T-helper 2 cell treated with Interferon-gamma antibody and Interleukin-4, amounts not matched to agents 100 ng/mL and 5 ng/mL, for 36 hours (primary cell): ENCODE measurements at regions not wholly inside any gene's neighbourhood (a gene's known extent, or its start where the extent isn't known, plus 50 kb on each side); places are given as distances from the start of the nearest gene placed in this dataset.
"Not testable (repeated sequence)": the region's sequence is repeated elsewhere in the genome, so short reads cannot be mapped to it uniquely, and the experiment has no call there.

Experiments
- intact Hi-C: fragments of 100-400 bp; cut with micrococcal nuclease; formaldehyde crosslinking; loops from one replicate; pipeline ENCODE4 v1.15.1; 2023

DNA sequence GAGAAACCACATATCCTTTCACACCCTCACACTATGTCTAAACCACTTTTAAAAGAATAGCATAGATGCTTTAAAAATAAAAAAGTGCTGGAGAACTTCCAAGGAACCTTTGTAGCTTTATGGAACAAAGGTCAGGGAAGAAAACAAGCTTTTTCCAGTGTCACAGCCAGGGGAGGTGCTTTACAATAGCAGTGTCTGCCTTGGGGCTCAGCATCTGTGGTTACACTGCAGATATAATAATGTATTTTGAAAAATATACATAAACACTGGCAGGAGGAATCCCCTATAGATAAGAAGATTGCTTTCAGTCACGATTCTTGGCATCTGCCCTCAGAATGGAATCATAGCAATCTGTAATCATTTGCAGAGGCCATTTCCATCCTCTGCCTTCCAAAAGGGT, 362.4 kb upstream of the LRRC3B start:
- intact Hi-C loops = no loop called here

DNA sequence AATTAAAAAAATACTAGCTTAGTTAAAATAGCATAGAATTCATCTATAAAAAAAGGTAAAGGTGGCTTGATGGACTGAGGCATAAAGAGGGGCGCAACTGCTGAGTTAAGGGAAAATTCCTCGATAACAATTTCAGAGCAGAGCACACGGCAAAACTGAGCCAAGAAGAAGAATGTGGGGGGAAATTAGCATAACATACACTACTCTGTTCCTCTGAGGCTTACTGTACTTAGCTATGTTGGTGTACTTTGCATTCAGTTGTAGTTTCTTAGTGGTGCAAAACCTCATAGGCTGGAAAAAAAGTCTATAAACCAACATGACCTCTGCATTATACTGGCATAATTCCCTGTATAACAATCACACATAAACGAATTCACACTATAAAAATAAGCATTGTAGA, 357.9 kb upstream of the LRRC3B start:
- intact Hi-C loops = no loop called here

DNA sequence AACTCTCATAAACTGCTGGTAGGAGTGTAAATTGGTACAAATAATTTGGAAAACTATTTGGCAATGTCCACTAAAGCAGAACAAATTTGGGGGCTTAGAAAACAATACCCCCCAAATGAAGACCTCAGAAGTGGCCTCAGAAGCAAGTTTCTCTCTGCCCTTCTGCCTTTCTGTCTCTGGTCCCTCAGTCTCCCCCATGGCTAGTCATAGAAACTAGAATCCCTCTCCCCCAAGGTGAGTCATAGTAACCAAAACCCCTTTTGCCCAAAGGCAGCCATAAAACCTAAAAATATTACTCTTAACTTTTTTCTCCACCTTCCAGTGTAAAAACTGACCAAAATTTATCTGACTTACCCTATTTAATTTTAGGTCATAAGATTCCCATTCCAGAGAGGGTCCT, 350.7 kb upstream of the LRRC3B start:
- intact Hi-C loops = no loop called here

DNA sequence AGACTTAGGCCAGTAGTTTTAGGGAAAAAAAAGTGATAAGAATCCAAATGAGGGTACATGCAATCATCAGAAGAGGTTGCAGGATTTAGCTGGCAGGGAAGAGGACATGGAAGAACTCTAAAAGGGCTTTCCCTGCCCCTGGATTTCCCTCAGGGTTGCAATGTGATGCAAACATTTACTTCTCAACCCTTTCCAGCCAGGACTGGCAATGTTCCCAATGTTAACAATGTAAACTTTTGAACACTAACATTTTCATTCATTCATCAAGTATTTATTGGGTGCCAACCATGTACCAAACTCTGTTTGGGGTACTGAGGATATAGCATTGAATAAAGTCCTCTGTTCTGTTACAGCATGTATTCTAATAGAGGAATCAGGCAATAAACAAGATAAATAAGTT, 349.4 kb upstream of the LRRC3B start:
- intact Hi-C loops = no loop called here

GRCh38 chr3:26279091-26279490, 343.5 kb upstream of the LRRC3B start:
- intact Hi-C loops = no loop called here

GRCh38 chr3:26280517-26280916, 342.1 kb upstream of the LRRC3B start:
- intact Hi-C loops = no loop called here

DNA sequence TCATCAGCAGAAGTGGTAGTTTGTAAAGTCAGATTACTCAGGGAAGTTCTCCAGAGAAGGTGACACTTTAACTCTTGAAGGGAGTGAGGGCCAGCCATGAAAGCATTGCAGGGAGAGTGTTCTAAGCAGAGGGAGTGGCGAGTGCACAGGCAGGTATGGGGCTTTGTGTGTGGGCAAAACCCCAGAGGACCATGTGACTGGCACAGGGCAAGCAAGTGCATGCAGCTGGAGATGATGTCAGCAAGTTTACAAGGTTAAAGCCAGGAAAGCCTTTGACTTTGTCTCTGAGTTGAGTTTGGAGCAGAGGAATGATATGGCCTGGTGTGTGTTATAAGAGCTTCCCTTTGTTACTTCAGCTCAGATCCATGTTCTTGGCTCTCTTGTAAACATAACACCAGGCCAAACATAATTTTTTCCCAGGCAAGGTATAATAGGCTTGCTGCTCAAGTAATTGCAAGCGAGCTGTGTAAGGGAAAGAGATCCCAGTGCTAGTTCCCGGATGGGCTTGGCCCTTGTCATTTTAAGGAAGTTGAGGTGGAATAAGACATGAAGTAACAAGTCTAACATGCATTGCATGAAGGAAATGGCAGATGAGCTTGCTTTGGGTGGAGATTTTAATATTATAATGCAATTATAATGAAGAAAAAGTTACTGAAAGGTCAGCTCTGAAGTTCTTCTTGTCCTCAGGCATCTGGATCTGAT, 341.1 kb upstream of the LRRC3B start:
- intact Hi-C loops = no loop called here

DNA sequence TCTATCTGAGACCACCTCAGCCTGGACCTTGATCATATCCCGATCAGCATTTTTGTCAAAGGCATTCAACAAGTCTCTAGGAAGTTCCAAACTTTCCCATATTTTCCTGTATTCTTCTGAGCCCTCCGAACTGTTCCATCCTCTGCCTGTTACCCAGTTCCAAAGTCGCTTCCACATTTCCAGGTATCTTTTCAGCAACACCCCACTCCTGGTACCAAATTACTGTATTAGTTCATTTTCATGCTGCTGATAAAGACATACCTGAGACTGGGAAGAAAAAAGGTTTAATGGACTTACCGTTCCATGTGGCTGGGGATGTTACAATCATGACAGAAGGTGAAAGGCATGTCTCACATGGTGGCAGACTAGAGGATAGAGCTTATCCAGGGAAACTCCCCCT, 338.1 kb upstream of the LRRC3B start:
- intact Hi-C loops = not testable (repeated sequence)

- intact Hi-C loops = no loop called here
Observed at GRCh38 chr3:26291840-26292239, 330.7 kb upstream of the LRRC3B start.

DNA sequence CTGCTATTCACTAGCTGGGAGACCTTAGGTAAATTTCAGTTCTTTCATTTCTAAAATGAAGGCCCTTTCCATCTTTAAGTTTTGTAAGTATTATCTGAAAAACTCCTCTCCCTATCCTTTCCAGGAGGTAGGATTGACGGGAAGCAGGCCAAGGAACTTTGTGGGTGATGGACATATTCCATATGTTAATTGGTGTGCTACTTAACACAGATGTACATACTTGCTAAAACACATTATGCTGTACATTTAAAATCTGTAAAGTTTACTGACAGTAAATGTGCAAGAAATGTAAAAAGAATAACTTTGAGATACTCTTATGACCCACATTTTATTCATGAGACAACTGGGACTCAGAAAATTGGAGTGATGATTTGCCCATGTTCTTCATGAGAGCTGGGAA, 329.8 kb upstream of the LRRC3B start:
- intact Hi-C loops = no loop called here

DNA sequence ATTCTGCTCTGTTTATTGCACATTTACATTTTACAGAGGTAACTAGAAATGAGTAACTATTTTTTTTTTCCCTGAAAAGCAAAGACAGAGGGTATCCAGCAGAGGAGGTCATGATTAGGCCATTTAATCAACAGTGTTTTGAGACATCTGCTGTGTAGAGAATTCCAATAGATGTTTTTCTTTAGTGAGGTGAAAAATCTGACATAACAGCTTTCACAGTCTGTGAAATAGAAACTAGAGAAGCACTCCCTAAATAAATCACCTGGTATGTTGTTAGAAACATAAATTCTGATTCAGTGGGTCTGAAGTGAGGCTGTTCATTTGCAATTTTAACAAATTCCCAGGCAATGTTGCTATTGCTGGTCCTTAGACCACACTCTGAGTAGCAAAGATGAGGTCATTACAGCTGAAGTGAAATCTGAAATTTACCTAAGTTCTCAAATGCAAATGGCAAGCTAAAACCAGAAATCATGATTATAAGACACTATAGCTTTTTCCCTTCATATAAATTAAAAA, 329.2 kb upstream of the LRRC3B start:
- intact Hi-C loops = no loop called here

DNA sequence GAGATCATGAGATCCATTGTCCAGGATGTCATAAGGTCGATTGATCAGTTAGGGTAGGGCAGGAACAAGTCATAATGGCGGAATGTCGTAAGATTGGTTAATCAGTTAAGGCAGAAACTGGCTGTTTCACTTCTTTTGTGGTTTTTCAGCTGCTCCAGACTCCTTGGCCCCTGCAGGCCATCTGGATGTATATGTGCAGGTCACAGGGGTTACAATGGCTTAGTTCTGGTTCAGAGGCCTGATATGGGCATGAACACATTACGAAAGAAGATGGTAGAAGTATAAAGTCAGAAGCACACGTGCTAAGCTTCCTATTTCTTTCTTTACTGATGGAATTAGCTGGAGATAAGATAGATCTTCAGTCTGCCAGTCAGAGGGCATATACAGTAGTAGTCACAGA, 315.4 kb upstream of the LRRC3B start:
- intact Hi-C loops = no loop called here

GRCh38 chr3:26307787-26308186, 314.8 kb upstream of the LRRC3B start:
- intact Hi-C loops = no loop called here

- intact Hi-C loops = no loop called here
Observed at GRCh38 chr3:26308454-26308853, 314.1 kb upstream of the LRRC3B start.

DNA sequence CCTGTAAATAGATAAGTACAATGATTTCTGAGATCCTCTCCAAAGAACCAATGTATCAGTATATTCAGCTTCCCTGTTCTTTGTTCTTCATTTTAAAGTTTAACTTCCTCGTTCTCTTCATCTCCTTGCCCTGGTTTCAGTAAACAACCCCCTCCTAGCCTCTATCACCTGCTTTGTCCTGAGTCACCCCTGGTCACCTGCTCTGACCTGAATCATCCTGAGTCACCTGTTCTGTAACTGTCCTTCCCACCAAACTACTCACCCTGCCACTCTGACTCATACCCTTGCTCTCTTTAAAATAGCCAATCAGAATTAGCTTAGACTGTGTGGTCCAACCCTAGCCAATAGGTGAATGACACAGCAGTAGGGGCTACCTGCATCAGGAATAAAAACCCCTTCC, 313.0 kb upstream of the LRRC3B start:
- intact Hi-C loops = not testable (repeated sequence)

GRCh38 chr3:26312816-26313215, 309.8 kb upstream of the LRRC3B start:
- intact Hi-C loops = no loop called here

DNA sequence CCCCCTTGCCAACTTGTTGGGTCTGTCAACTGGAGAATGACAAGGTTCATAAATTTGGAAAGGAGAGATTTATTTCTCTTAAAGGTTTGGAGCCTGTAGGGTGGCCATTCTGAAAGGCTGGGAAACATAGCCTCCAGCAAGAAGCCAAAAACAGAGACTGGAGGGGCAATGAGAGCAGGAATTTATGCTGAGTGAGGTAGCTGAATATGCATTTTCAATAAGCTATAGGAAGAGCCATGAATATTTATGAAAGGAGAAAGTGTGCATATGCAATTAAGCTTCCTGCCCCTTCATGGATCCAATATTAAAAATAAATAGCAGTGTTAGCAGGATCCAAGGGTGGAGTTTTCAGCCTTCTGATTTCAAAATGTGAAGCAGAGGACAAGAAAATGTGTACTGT, 306.1 kb upstream of the LRRC3B start:
- intact Hi-C loops = no loop called here

DNA sequence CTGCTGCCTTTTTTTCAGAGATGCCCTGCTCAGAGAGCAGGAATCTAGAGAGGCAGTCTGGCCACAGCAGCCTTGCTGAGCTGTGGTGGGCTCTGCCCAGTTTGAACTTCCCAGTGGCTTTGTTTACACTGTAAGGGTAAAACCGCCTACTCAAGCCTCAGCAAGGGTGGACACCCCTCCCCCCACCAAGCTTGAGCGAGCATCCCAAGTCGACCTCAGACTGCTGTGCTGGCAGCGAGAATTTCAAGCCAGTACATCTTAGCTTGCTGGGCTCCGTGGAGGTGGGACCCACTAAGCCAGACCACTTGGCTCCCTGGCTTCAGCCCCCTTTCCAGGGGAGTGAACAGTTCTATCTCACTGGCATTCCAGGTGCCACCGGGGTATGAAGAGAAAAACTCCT, 298.8 kb upstream of the LRRC3B start:
- intact Hi-C loops = not testable (repeated sequence)

DNA sequence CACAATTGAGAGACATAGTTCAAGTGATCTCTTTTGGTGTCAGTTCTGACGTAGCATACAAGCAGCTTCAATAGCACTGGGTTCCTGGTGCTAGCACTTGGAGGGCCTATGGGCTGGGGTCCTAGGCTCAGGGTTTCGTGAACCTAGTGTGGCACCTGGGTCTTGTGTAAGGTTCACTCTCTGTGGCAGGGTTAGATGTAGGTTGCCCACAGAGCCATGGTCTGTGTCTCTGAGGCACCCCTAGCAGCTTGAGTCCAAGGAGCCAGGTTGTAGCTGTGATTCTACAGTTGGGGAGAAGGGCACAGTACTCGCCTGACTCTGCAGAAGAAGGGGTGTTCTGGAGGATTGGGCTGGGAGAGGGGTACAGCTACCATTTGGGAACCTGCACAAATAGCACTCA, 282.6 kb upstream of the LRRC3B start:
- intact Hi-C loops = no loop called here

GRCh38 chr3:26343647-26344046, 278.9 kb upstream of the LRRC3B start:
- intact Hi-C loops = no loop called here

- intact Hi-C loops = no loop called here
Observed at GRCh38 chr3:26345613-26346012, 277.0 kb upstream of the LRRC3B start.

DNA sequence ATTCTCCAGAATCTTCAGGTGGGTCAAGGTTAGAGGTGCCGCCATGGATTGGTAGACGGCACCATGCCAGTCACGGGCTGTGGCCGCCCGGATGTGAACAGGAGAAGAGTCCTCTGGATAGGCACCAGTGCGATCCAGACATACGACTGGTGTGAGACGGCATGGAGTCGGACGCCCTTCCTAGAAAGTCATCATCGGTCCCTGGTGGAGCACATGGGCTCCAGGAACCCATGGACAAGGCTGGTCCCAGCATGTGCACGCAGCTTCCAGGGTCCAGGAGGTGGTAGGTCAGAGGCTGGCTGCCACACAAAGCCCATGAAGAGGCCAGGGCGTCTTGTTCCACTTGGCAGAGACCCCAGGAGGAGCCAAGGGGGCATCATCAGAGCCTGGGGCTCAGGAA, 276.1 kb upstream of the LRRC3B start:
- intact Hi-C loops = no loop called here

- intact Hi-C loops = no loop called here
Observed at GRCh38 chr3:26347150-26347549, 275.4 kb upstream of the LRRC3B start.

GRCh38 chr3:26350853-26351252, 271.7 kb upstream of the LRRC3B start:
- intact Hi-C loops = no loop called here
